LNCaP clone FGC (cell line): ENCODE measurements at regions not wholly inside any gene's neighbourhood (a gene's known extent, or its start where the extent isn't known, plus 50 kb on each side); places are given as distances from the start of the nearest gene placed in this dataset.

Experiments used
- DNase-seq: peaks from one replicate; pipeline ENCODE4 v3.0.0-alpha.2; 2011; ENCODE audit warnings: low read depth
- H3K4me3 ChIP-seq: 2 replicates; pipeline ENCODE4 v1.5.1; 2011; ENCODE audit warnings: mild to moderate bottlenecking, low read depth, low read length, control low read depth
- TF ChIP-seq, protein P1 (sequence below): IDR thresholded peaks from 2 replicates; pipeline ENCODE4 v1.5.1; 2012; ENCODE audit warnings: mild to moderate bottlenecking; ENCODE audit not compliant: control insufficient read depth, insufficient read depth; ENCODE audit errors: extremely low read depth

DNA sequence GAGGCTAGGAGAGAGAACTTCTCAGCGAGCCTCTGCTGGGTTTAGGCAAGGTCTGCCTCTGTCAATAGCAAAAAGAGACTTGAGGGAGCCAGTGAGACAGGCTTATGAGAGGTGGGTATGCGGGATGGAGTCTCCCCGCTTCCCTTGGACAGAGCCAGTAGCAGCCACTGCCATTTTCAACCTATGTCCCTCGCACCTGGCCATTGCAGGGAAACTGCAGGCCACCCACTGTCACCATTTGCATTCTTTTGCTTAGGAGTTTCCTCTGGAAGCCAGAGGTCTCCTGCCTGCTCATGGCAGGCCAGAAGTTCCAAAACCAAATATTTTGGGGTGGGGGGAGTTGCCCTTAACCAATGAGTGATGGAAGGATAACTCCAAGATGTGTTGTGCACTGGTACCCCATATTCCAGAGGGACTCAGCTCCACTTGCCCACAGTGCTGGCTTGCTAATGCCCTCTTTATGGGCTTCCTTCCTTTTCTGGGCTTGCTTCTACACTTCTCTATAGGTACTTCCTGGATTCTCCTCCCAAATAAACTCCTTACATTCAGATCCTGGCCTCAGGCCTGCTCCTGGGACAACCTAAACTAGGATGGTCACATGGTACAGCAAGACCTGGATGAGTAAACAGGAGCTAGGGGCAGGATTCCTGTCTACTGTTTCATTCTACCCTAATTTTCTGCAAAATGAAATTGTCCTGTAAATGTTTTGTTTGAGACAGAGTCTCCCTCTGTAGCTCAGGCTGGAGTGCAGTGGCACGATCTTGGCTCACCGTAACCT is 108.9 kb upstream of the PROK2 start:
- TF ChIP-seq, protein P1, sequence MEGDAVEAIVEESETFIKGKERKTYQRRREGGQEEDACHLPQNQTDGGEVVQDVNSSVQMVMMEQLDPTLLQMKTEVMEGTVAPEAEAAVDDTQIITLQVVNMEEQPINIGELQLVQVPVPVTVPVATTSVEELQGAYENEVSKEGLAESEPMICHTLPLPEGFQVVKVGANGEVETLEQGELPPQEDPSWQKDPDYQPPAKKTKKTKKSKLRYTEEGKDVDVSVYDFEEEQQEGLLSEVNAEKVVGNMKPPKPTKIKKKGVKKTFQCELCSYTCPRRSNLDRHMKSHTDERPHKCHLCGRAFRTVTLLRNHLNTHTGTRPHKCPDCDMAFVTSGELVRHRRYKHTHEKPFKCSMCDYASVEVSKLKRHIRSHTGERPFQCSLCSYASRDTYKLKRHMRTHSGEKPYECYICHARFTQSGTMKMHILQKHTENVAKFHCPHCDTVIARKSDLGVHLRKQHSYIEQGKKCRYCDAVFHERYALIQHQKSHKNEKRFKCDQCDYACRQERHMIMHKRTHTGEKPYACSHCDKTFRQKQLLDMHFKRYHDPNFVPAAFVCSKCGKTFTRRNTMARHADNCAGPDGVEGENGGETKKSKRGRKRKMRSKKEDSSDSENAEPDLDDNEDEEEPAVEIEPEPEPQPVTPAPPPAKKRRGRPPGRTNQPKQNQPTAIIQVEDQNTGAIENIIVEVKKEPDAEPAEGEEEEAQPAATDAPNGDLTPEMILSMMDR = no peak
- DNase-seq = no peak
- no peak overlapping the region for H3K4me3 ChIP-seq

DNA sequence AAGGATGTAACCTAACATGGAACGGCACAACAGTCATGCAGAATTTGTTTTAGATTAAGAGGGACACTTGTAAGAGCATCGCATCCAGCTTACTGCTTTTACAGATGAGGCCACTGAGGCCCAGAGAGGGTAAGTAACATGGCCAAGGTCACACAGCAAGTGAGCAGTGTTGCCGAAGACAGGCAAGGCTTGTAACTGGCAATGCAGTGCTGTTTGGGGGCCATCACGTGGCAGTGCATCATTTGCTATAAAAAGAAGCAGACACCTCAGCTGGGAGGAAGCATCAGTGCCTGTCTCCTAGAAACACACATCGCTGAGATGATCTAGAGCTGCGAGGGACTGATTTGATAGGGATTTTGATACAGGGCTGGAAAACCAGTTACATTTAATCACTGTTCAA is 108.2 kb upstream of the PROK2 start:
- no peak overlapping the region for H3K4me3 ChIP-seq
- TF ChIP-seq, protein P1 = no peak
- DNase-seq = no peak

DNA sequence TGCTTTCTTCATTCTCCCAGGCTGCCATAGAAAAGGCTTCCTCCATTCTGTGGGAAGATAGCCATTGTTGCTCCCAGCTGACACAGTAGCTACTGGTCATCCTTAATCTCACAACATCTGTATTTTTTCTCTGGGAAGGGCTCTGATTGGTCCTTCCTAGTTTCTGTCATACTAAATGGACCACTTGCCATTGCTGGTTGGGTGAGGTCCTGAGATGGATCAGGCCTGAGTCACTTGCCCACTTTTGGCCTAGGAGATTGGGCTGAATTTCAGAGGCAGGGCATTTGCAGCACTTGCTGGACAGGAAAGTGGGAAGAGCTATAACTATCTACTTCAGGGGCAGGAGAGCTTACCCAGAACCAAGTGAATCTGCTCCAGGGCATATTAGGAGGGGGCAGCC is 106.5 kb upstream of the PROK2 start:
- DNase-seq = no peak
- TF ChIP-seq, protein P1 = no peak
- no peak overlapping the region for H3K4me3 ChIP-seq

DNA sequence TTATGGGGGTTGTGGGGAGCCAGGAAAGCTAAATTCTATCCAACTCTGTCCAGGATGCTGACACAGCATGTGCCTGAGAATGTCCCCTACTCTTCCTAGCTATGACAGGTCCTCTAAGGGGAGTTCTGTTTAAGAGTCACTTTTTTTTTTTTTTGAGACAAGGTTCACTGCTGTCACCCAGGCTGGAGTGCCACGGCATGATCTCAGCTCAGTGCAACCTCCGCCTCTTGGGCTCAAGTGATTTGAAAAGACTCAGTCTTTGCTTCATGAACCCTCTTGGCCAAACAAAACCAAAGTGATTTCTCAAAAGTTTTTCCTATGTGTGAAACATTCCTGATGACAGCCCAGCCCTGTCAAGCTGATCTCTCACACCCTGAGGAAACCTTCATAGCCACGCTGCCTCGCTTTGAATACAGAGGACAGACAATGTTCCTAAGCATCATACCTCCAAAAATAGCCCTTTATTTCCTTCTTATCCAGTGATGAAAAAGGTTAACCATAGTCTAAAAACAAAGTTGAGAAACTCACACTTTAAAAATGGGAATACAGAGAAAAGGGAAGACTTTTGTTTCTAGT is 105.5 kb upstream of the PROK2 start:
- TF ChIP-seq, protein P1 = no peak
- H3K4me3 ChIP-seq = no peak overlapping the region
- no peak for DNase-seq

DNA sequence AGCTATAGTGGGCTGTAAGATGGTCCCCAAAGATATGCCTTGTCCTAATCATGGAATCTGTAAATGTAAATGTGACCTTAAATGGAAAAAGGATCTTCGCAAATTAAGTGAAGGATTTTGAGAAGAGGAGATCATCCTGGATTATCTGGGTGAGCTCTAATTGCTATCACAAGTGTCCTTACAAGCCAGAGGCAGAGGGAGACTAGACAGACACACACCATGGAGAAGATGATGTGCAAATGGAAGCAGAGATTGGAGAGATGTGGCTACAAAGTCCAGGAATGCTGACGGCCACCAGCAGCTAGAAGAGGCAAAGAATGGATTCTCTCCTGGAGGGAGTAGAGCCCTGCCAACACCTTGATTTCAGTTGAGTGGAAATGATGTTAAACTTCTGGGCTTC is 102.3 kb upstream of the PROK2 start:
- TF ChIP-seq, protein P1 = no peak
- no peak overlapping the region for H3K4me3 ChIP-seq
- no peak for DNase-seq

DNA sequence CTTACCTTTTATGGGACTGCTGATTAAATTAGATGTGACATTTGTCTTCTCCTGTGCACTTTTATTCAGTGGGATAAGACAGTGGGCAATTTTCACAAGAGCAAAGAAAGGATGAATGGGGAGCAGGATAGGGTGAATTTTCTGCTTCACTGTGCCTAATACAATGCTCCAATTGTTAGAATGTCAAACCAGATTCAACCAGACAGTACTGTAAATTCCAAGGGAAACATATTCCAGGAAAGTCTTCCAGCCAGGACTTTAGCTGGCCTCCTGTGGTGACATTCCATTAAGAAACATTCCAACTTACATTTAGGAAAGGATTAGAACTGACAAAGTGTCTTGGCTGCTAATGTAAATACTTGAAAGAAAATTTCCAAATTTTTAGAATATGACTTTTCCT is 100.1 kb upstream of the PROK2 start:
- no peak overlapping the region for H3K4me3 ChIP-seq
- TF ChIP-seq, protein P1 = no peak
- DNase-seq = no peak

DNA sequence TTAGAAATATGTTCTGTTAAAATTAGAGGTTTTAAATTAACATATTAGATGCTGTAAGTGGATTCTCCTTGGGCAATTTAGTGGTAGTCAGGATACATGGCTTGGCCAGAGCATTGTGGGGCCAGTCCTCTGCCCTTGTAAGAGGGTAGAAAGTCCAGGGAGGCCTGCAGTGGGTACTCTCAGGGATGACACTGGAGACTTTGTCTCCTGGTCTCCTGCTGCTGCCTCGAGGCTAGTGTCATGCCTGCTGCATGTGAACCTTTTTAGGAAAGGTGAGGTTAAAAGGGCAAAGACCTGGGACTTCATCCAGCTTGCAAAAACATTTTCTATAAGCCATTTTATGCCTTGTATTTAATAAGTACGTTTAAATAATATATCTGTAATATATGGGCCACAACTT is 96.8 kb upstream of the PROK2 start:
- TF ChIP-seq, protein P1 = no peak
- no peak for DNase-seq
- H3K4me3 ChIP-seq = no peak overlapping the region
